H1 (cell line): ENCODE measurements at regions not wholly inside any gene's neighbourhood (a gene's known extent, or its start where the extent isn't known, plus 50 kb on each side); places are given as distances from the start of the nearest gene placed in this dataset.

Experiments
- CTCF ChIA-PET: fragments of 300-600 bp; sonication (Branson Sonifier 250); formaldehyde crosslinking; loops from one replicate; lab custom pipeline; 2021; ENCODE audit not compliant: partially characterized antibody; lab: Charles Lee
- POLR2A ChIA-PET: fragments of 300-600 bp; sonication (Branson Sonifier 250); formaldehyde crosslinking; loops from one replicate; lab custom pipeline; 2021; ENCODE audit warnings: inconsistent platforms; ENCODE audit not compliant: partially characterized antibody; lab: Charles Lee
- DNase-seq, 2 experiments: peaks; one replicate each; pipeline versions ENCODE4 v3.0.0 to v3.0.0-alpha.2; 2010 to 2022; ENCODE audit warnings: low spot score in 2 of 2, low read depth in 1 of 2, mixed read lengths in 1 of 2
- FAIRE-seq: peaks from 2 replicates; lab custom pipeline; 2011; peaks lifted over from hg19 to GRCh38; lab: Jason Lieb, UNC
- H2AFZ ChIP-seq: 2 replicates; pipeline ENCODE4 v1.8.1; 2012; ENCODE audit warnings: low read length, inconsistent platforms
- H2AK5ac ChIP-seq: 2 replicates; pipeline ENCODE4 v1.6.1; 2013; ENCODE audit warnings: low read depth, low read length
- H2BK120ac ChIP-seq: replicated peaks from 2 replicates; pipeline ENCODE3; 2013; ENCODE audit warnings: low read depth, low read length, inconsistent platforms
- H2BK12ac ChIP-seq: 2 replicates; pipeline ENCODE4 v1.6.1; 2013; ENCODE audit warnings: low read depth, low read length
- H2BK15ac ChIP-seq: 2 replicates; pipeline ENCODE4 v1.6.1; 2013; ENCODE audit warnings: low read length
- H2BK20ac ChIP-seq: 2 replicates; pipeline ENCODE4 v1.6.1; 2013; ENCODE audit warnings: low read length
- H2BK5ac ChIP-seq: 2 replicates; pipeline ENCODE4 v1.6.1; 2013; ENCODE audit warnings: low read depth, low read length
- H3K14ac ChIP-seq: 2 replicates; pipeline ENCODE4 v1.6.1; 2013; ENCODE audit warnings: inconsistent platforms; ENCODE audit not compliant: insufficient read length
- H3K18ac ChIP-seq: 2 replicates; pipeline ENCODE4 v1.6.1; 2013; ENCODE audit warnings: low read length; ENCODE audit errors: extremely low read depth
- H3K23ac ChIP-seq: 2 replicates; pipeline ENCODE4 v1.6.1; 2013; ENCODE audit warnings: inconsistent platforms; ENCODE audit not compliant: insufficient read length
- H3K23me2 ChIP-seq: 2 replicates; pipeline ENCODE4 v1.6.1; 2013; ENCODE audit warnings: low read depth, low read length
- H3K27ac ChIP-seq: 2 replicates; pipeline ENCODE4 v1.6.1; 2011; ENCODE audit warnings: low read depth, low read length, inconsistent platforms
- H3K27me3 ChIP-seq, 4 experiments: replicated peaks in 1 of 4; 1 replicate in 1 of 4; 2 replicates in 3 of 4; pipeline versions ENCODE4 v1.6.1 to v1.8.1; 2011 to 2013; ENCODE audit warnings: low read length in 3 of 4, mild to moderate bottlenecking in 3 of 4, inconsistent platforms in 2 of 4, mixed read lengths in 2 of 4, moderate library complexity in 1 of 4; ENCODE audit not compliant: control insufficient read depth in 3 of 4, insufficient read depth in 3 of 4; ENCODE audit errors: extremely low read depth in 1 of 4
- H3K36me3 ChIP-seq, 4 experiments: 2 replicates each; pipeline versions ENCODE4 v1.6.1 to v1.8.1; 2011 to 2013; ENCODE audit warnings: mild to moderate bottlenecking in 4 of 4, low read length in 3 of 4, moderate library complexity in 2 of 4, control low read depth in 1 of 4, inconsistent platforms in 1 of 4; ENCODE audit not compliant: insufficient read depth in 4 of 4, control insufficient read depth in 2 of 4
- H3K4ac ChIP-seq: replicated peaks from 2 replicates; pipeline ENCODE3; 2013; ENCODE audit warnings: low read length, low read depth, mixed read lengths, inconsistent platforms; ENCODE audit not compliant: insufficient read length
- H3K4me1 ChIP-seq, 4 experiments: replicated peaks in 1 of 4; 1 replicate in 1 of 4; 2 replicates in 3 of 4; pipeline versions ENCODE4 v1.6.1 to v1.8.1; 2011 to 2013; ENCODE audit warnings: low read length in 3 of 4, inconsistent platforms in 2 of 4, mixed read lengths in 1 of 4; ENCODE audit not compliant: insufficient read depth in 4 of 4, control insufficient read depth in 3 of 4
- H3K4me2 ChIP-seq, 2 experiments: 2 replicates each; pipeline versions ENCODE4 v1.6.1 to v1.8.1; 2011 to 2013; ENCODE audit warnings: low read depth in 2 of 2, low read length in 2 of 2, control low read depth in 1 of 2, inconsistent platforms in 1 of 2, mild to moderate bottlenecking in 1 of 2; ENCODE audit not compliant: insufficient read depth in 1 of 2
- H3K4me3 ChIP-seq, 4 experiments: fragments of 200-600, 300-600 bp in 1 of 4; sonication (generic), shearing (Covaris generic), sonication (Bioruptor Twin) in 1 of 4; 2 replicates each; pipeline versions ENCODE4 v1.5.1 to v1.8.1; 2011 to 2016; ENCODE audit warnings: low read length in 4 of 4, low read depth in 3 of 4, control low read depth in 2 of 4, inconsistent platforms in 2 of 4, mild to moderate bottlenecking in 2 of 4, mixed read lengths in 1 of 4, moderate library complexity in 1 of 4; ENCODE audit not compliant: insufficient read depth in 2 of 4; ENCODE audit errors: extremely low read depth in 1 of 4
- H3K56ac ChIP-seq: replicated peaks from 2 replicates; pipeline ENCODE3; 2013; ENCODE audit warnings: low read depth, mild to moderate bottlenecking, mixed read lengths, low read length, inconsistent platforms; ENCODE audit not compliant: insufficient read length
- H3K79me1 ChIP-seq: 2 replicates; pipeline ENCODE4 v1.6.1; 2013; ENCODE audit warnings: low read depth, low read length, control low read depth
- H3K79me2 ChIP-seq, 2 experiments: 2 replicates each; pipeline versions ENCODE4 v1.6.1 to v1.8.1; 2012 to 2013; ENCODE audit warnings: low read length in 2 of 2, mild to moderate bottlenecking in 2 of 2, inconsistent platforms in 1 of 2; ENCODE audit not compliant: insufficient read depth in 2 of 2, control insufficient read depth in 1 of 2
- H3K9ac ChIP-seq, 4 experiments: replicated peaks in 1 of 4; 1 replicate in 1 of 4; 2 replicates in 3 of 4; pipeline versions ENCODE4 v1.6.1 to v1.8.1; 2011 to 2013; ENCODE audit warnings: low read depth in 3 of 4, low read length in 3 of 4, control low read depth in 2 of 4, mild to moderate bottlenecking in 2 of 4, moderate library complexity in 2 of 4, inconsistent platforms in 1 of 4; ENCODE audit errors: extremely low read depth in 1 of 4
- H3K9me3 ChIP-seq, 2 experiments: 2 replicates each; pipeline versions ENCODE4 v1.6.1 to v1.8.1; 2012 to 2013; ENCODE audit warnings: mild to moderate bottlenecking in 2 of 2, moderate library complexity in 2 of 2, control low read depth in 1 of 2, inconsistent platforms in 1 of 2, low read depth in 1 of 2, low read length in 1 of 2, mixed read lengths in 1 of 2; ENCODE audit not compliant: insufficient read depth in 2 of 2
- H4K20me1 ChIP-seq, 2 experiments: replicated peaks in 1 of 2; 2 replicates each; pipeline versions ENCODE3 to v1.8.1; 2011 to 2013; ENCODE audit warnings: inconsistent platforms in 2 of 2, low read length in 2 of 2, mild to moderate bottlenecking in 1 of 2; ENCODE audit not compliant: insufficient read depth in 2 of 2, control insufficient read depth in 1 of 2
- H4K5ac ChIP-seq: 2 replicates; pipeline ENCODE4 v1.6.1; 2013; ENCODE audit warnings: low read length, low read depth, mixed read lengths, inconsistent platforms; ENCODE audit not compliant: insufficient read length
- H4K8ac ChIP-seq: 2 replicates; pipeline ENCODE4 v1.8.0; 2013; ENCODE audit warnings: mild to moderate bottlenecking, moderate library complexity, low read length, inconsistent platforms; ENCODE audit not compliant: insufficient read depth; ENCODE audit errors: extremely low read depth
- H4K91ac ChIP-seq: replicated peaks from 2 replicates; pipeline ENCODE3; 2013; ENCODE audit warnings: low read length, mixed read lengths, inconsistent platforms; ENCODE audit not compliant: insufficient read length
- ATF2 ChIP-seq: IDR thresholded peaks from 2 replicates; pipeline ENCODE4 v1.6.1; 2012; ENCODE audit warnings: low read length, inconsistent platforms
- BACH1 ChIP-seq: IDR thresholded peaks from 2 replicates; pipeline ENCODE4 v1.6.1; 2012; ENCODE audit warnings: low read length, improper control_type of control experiment
- BCL11A ChIP-seq, 2 experiments: IDR thresholded peaks; one replicate each; pipeline ENCODE4 v1.6.1; 2011; ENCODE audit warnings: low read depth in 2 of 2, low read length in 2 of 2, mild to moderate bottlenecking in 2 of 2
- CHD2 ChIP-seq: IDR thresholded peaks from 2 replicates; pipeline ENCODE4 v1.6.1; 2012; ENCODE audit warnings: low read length, improper control_type of control experiment
- CTBP2 ChIP-seq: IDR thresholded peaks from 2 replicates; pipeline ENCODE4 v1.7.0; 2011; ENCODE audit warnings: borderline replicate concordance, mild to moderate bottlenecking, moderate library complexity, mixed read lengths, low read length; ENCODE audit not compliant: insufficient read depth, insufficient read length
- EGR1 ChIP-seq: IDR thresholded peaks from 2 replicates; pipeline ENCODE4 v1.6.1; 2011; ENCODE audit warnings: low read depth, low read length, borderline replicate concordance
- EZH2 ChIP-seq: fragments of 200-600 bp; sonication (generic); IDR thresholded peaks from 2 replicates; pipeline ENCODE4 v1.7.1; 2012; ENCODE audit warnings: low read depth, mild to moderate bottlenecking, moderate library complexity, low read length, inconsistent platforms; ENCODE audit not compliant: severe bottlenecking
- HDAC6 ChIP-seq: IDR thresholded peaks from one replicate; pipeline ENCODE4 v1.7.1; 2012; ENCODE audit warnings: low read depth, mild to moderate bottlenecking, inconsistent platforms, low read length, moderate library complexity
- JUND ChIP-seq: IDR thresholded peaks from 2 replicates; pipeline ENCODE4 v1.6.1; 2011; ENCODE audit warnings: mild to moderate bottlenecking, improper control_type of control experiment, low read length
- KDM1A ChIP-seq: fragments of 200-600, 300-600 bp; sonication (generic); IDR thresholded peaks from 2 replicates; pipeline ENCODE4 v1.7.1; 2016; ENCODE audit warnings: mild to moderate bottlenecking, low read length, borderline replicate concordance
- SIN3A ChIP-seq, 2 experiments: IDR thresholded peaks in 1 of 2; conservative IDR thresholded peaks in 1 of 2; 2 replicates each; pipeline ENCODE4 v1.6.1; 2011 to 2012; ENCODE audit warnings: low read length in 2 of 2, improper control_type of control experiment in 1 of 2, low read depth in 1 of 2, mild to moderate bottlenecking in 1 of 2
- SP4 ChIP-seq: IDR thresholded peaks from 2 replicates; pipeline ENCODE4 v1.6.1; 2012; ENCODE audit warnings: low read length, inconsistent platforms
- WGBS, 2 experiments: shearing (Covaris generic) in 1 of 2; methylation state at CpG; one replicate each; pipeline versions ENCODE4 v1.1.6 to v1.1.7; 2013 to 2015; ENCODE audit warnings: low lambda C conversion rate in 2 of 2, mixed read lengths in 2 of 2, inconsistent platforms in 1 of 2, low coverage in 1 of 2, missing lambda C conversion rate in 1 of 2; ENCODE audit not compliant: insufficient replicate concordance in 2 of 2, insufficient coverage in 1 of 2, insufficient read length in 1 of 2; ENCODE audit errors: extremely low coverage in 1 of 2, missing lambda C conversion rate in 1 of 2; 5-methylcytosine and 5-hydroxymethylcytosine counted together
- TF ChIP-seq, protein P1 (sequence below): IDR thresholded peaks from 2 replicates; pipeline ENCODE4 v1.6.1; 2011; ENCODE audit warnings: low read depth, mild to moderate bottlenecking, low read length; ENCODE audit not compliant: insufficient read depth

GRCh38 chr11:128195756-128196155 is 391.6 kb downstream of the ETS1 start:
- no peak overlapping the region for H3K23ac ChIP-seq
- no peak overlapping the region for H3K18ac ChIP-seq
- H2BK20ac ChIP-seq = no peak overlapping the region
- no peak overlapping the region for H3K9ac ChIP-seq
- no peaks in the 10 kb centered on the region for H3K9me3 ChIP-seq
- no peak overlapping the region for H3K56ac ChIP-seq
- no peak overlapping the region for H4K8ac ChIP-seq
- H2BK5ac ChIP-seq = no peak overlapping the region
- H3K27me3 ChIP-seq = no peaks in the 10 kb centered on the region
- H3K4me2 ChIP-seq = no peak overlapping the region
- no peak overlapping the region for H2AK5ac ChIP-seq
- no peak overlapping the region for H2BK15ac ChIP-seq
- H3K36me3 ChIP-seq = no peaks in the 10 kb centered on the region
- H3K4me1 ChIP-seq = no peaks in the 10 kb centered on the region
- ChIA-PET CTCF (no interaction called here), POLR2A (no interaction called here)
- H4K20me1 ChIP-seq = no peaks in the 10 kb centered on the region
- H3K27ac ChIP-seq = no peak overlapping the region
- H4K91ac ChIP-seq = no peak overlapping the region
- WGBS, 2 experiments = 80% methylated on average over 1 of the region's 1 CpG; no CpG with 5 or more reads in 1 of the 2 experiments
- no peak overlapping the region for H2BK12ac ChIP-seq
- H3K79me1 ChIP-seq = no peaks in the 10 kb centered on the region
- H3K4ac ChIP-seq = no peak overlapping the region
- H3K79me2 ChIP-seq = no peaks in the 10 kb centered on the region
- FAIRE-seq (no peak), DNase-seq (no peak)
- H3K4me3 ChIP-seq = no peak overlapping the region
- H3K14ac ChIP-seq = no peak overlapping the region
- H4K5ac ChIP-seq = no peak overlapping the region
- no peak overlapping the region for H2BK120ac ChIP-seq
- H2AFZ ChIP-seq = no peak overlapping the region
- H3K23me2 ChIP-seq = no peaks in the 10 kb centered on the region
- TF ChIP-seq HDAC6 = no peak
- TF ChIP-seq, protein P1, sequence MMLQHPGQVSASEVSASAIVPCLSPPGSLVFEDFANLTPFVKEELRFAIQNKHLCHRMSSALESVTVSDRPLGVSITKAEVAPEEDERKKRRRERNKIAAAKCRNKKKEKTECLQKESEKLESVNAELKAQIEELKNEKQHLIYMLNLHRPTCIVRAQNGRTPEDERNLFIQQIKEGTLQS = no peak
- TF ChIP-seq CTBP2 = no peak
- TF ChIP-seq SIN3A (conservative IDR thresholded peaks at IDR 0.05 in 1 of 2, IDR thresholded peaks at IDR 0.05 in 1 of 2; ENCODE audit: low read depth in 1 of 2, low read length in 2 of 2) = no peak
- TF ChIP-seq BCL11A (IDR thresholded peaks at IDR 0.05; ENCODE audit: low read depth in 2 of 2, low read length in 2 of 2) = no peak
- no peak for TF ChIP-seq EGR1
- no peak for TF ChIP-seq SP4
- no peak for TF ChIP-seq EZH2
- TF ChIP-seq KDM1A = no peak
- TF ChIP-seq CHD2 = no peak
- no peak for TF ChIP-seq ATF2
- no peak for TF ChIP-seq JUND
- TF ChIP-seq BACH1 = no peak
